ENCODE measurements at regions not wholly inside any gene's neighbourhood (a gene's known extent, or its start where the extent isn't known, plus 50 kb on each side); places are given as distances from the start of the nearest gene placed in this dataset.

DNA sequence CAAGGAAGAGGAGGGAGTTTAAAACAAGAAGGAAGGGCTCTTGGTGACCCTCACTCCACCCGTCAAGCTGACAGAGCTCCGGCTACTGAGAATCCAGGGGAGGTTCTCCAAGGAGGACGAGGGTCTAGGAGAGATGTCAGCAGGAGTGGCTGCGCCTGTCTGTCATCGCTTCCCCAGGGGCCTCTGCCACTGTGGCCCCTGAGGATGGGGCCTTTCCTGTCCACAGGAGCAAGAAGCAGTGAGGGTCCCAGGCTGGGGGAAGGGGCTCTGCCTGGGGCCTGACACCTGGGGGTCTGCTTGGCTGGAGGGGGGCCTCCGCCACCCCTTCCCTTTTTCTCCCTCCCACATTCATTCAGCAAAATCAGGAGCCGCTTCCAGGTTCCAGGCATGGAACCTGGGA lies 66.5 kb upstream of the TNRC6C start:
- TF ChIP-seq, protein P1, sequence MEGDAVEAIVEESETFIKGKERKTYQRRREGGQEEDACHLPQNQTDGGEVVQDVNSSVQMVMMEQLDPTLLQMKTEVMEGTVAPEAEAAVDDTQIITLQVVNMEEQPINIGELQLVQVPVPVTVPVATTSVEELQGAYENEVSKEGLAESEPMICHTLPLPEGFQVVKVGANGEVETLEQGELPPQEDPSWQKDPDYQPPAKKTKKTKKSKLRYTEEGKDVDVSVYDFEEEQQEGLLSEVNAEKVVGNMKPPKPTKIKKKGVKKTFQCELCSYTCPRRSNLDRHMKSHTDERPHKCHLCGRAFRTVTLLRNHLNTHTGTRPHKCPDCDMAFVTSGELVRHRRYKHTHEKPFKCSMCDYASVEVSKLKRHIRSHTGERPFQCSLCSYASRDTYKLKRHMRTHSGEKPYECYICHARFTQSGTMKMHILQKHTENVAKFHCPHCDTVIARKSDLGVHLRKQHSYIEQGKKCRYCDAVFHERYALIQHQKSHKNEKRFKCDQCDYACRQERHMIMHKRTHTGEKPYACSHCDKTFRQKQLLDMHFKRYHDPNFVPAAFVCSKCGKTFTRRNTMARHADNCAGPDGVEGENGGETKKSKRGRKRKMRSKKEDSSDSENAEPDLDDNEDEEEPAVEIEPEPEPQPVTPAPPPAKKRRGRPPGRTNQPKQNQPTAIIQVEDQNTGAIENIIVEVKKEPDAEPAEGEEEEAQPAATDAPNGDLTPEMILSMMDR (conservative IDR thresholded peaks at IDR 0.05): no peak
- TF ChIP-seq ZFX (IDR thresholded peaks at IDR 0.05): no peak

All from C4-2B (cell line).